Transverse colon (tissue), 4 donors: ENCODE measurements at regions not wholly inside any gene's neighbourhood (a gene's known extent, or its start where the extent isn't known, plus 50 kb on each side); places are given as distances from the start of the nearest gene placed in this dataset.

ENCODE experiments used
- DNase-seq: peaks from one replicate; pipeline ENCODE4 v3.0.0-alpha.2; 2019
- H3K27ac ChIP-seq, 4 donors: fragments of 200-600 bp; sonication (generic); 2 replicates each; pipeline ENCODE4 v1.5.1; 2016 to 2018; ENCODE audit warnings: inconsistent platforms in 4 of 4
- H3K27me3 ChIP-seq: fragments of 200-600 bp; sonication (generic); 2 replicates; pipeline ENCODE4 v1.5.1; 2017; ENCODE audit warnings: inconsistent platforms
- H3K36me3 ChIP-seq, 4 donors: fragments of 200-600 bp; sonication (generic); 2 replicates each; pipeline ENCODE4 v1.5.1; 2017 to 2019; ENCODE audit warnings: inconsistent platforms in 4 of 4
- H3K4me1 ChIP-seq, 4 donors: fragments of 200-600 bp; sonication (generic); 2 replicates each; pipeline ENCODE4 v1.5.1; 2017 to 2020; ENCODE audit warnings: inconsistent platforms in 4 of 4
- H3K4me3 ChIP-seq, 4 donors: fragments of 200-600 bp; sonication (generic); 1 replicate in 1 of 4; 2 replicates in 3 of 4; pipeline versions ENCODE4 v1.5.1 to v1.6.1; 2017 to 2019; ENCODE audit warnings: inconsistent platforms in 4 of 4
- H3K9me3 ChIP-seq, 2 donors: fragments of 200-600 bp; sonication (generic); 2 replicates each; pipeline ENCODE4 v1.5.1; 2017 to 2019; ENCODE audit warnings: inconsistent platforms in 2 of 2
- CTCF ChIP-seq, 5 experiments: fragments of 200-600 bp in 3 of 5; fragments of 450-650 bp in 2 of 5; sonication (generic) in 3 of 5; IDR thresholded peaks; 1 replicate in 2 of 5; 2 replicates in 3 of 5; pipeline ENCODE4 v1.5.1; 2016 to 2017; ENCODE audit warnings: antibody characterized with exemption in 5 of 5, inconsistent platforms in 3 of 5, mild to moderate bottlenecking in 2 of 5, moderate library complexity in 1 of 5
- EP300 ChIP-seq: sonication (generic); formaldehyde crosslinking; IDR thresholded peaks from one replicate; pipeline ENCODE4 v1.6.1; 2017; ENCODE audit warnings: antibody characterized with exemption, low read depth
- POLR2A ChIP-seq: fragments of 450-650 bp; IDR thresholded peaks from one replicate; pipeline ENCODE4 v1.6.1; 2016; ENCODE audit warnings: antibody characterized with exemption, mild to moderate bottlenecking, moderate library complexity
- POLR2AphosphoS5 ChIP-seq, 3 donors: sonication (generic); formaldehyde crosslinking; IDR thresholded peaks; one replicate each; pipeline ENCODE4 v1.6.1; 2016; ENCODE audit warnings: antibody characterized with exemption in 3 of 3
- WGBS, 2 donors: methylation state at CpG; one replicate each; pipeline ENCODE4 v1.1.5; 2018; ENCODE audit warnings: low coverage in 1 of 2; 5-methylcytosine and 5-hydroxymethylcytosine counted together
- in situ Hi-C, 4 donors: fragments of 200-750 bp; cut with MboI; loops; one replicate each; pipeline versions ENCODE4 v1.15.0 to v1.15.1; 2017; ENCODE audit warnings: low sequenced_read_pairs in 3 of 4, low pct_ligation_motif_present in 1 of 4, low pct_unique_long_range_greater_than_20kb in 1 of 4
- intact Hi-C: fragments of 100-400 bp; cut with DNase I; formaldehyde crosslinking; loops from one replicate; pipeline ENCODE4 v1.15.1; 2023; ENCODE audit warnings: low total_unique reads

DNA sequence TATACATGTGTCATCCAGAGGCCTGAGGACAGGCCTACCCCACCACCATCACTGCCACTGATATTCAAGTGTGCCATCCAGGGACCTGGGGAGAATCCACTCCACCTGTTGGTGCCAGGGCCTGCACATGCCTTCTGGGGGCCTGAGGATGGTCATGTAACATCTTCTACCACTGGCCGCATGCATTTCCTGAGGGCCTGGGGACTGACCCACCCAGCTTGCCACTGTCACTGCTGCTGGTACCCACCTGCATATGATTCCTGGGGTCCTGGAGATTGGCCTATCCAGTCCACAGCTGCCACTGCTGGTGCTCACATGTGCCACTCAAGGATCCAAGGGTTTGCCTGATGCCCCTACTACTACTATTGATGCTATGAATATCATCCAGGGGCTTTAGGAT, 184.3 kb upstream of the SYNCRIP start:
- intact Hi-C loops (no loop called here), in situ Hi-C loops (no loop called here)

GRCh38 chr6:85824329-85824728, 181.6 kb upstream of the SYNCRIP start:
- Histone ChIP-seq H3K9me3 (peaks cover 19 to 21% of the 10 kb centered on the region in 2 donors), H3K36me3 (no peaks in the 10 kb centered on the region), H3K4me3 (no peak overlapping the region), H3K27ac (no peak overlapping the region), H3K27me3 (no peaks in the 10 kb centered on the region), H3K4me1 (no peaks in the 10 kb centered on the region)
- in situ Hi-C loops: no loop called here
- DNase-seq: no peak
- TF ChIP-seq EP300 (no peak), POLR2A (no peak), CTCF (IDR thresholded peaks at IDR 0.05) (no peak), POLR2AphosphoS5 (IDR thresholded peaks at IDR 0.05) (no peak)
- WGBS, 2 donors: 20 to 75% methylated on average over 1 of the region's 1 CpG
- intact Hi-C loops: no loop called here

More for the DNA sequence above, 184.3 kb upstream of the SYNCRIP start:
- Histone ChIP-seq H3K4me3 (no peak overlapping the region), H3K36me3 (no peaks in the 10 kb centered on the region), H3K27ac (no peak overlapping the region), H3K9me3 (peaks cover 18 to 19% of the 10 kb centered on the region in 2 donors), H3K27me3 (no peaks in the 10 kb centered on the region), H3K4me1 (no peaks in the 10 kb centered on the region)
- 89% methylated on average over 1 of the region's 1 CpG; no CpG with 5 or more reads in 1 of the 2 donors for WGBS, 2 donors
- no peak for DNase-seq
- TF ChIP-seq EP300 (no peak), POLR2AphosphoS5 (IDR thresholded peaks at IDR 0.05) (no peak), CTCF (IDR thresholded peaks at IDR 0.05) (no peak), POLR2A (no peak)

GRCh38 chr6:85810558-85810957, 167.9 kb upstream of the SYNCRIP start:
- H3K27ac ChIP-seq: no peak overlapping the region
- in situ Hi-C loops (no loop called here), intact Hi-C loops (no loop called here)
- TF ChIP-seq POLR2A: no peak
- TF ChIP-seq EP300: no peak
- no peak for TF ChIP-seq CTCF (IDR thresholded peaks at IDR 0.05)
- no peak for TF ChIP-seq POLR2AphosphoS5 (IDR thresholded peaks at IDR 0.05)
- H3K4me3 ChIP-seq: no peak overlapping the region
- H3K4me1 ChIP-seq: no peaks in the 10 kb centered on the region
- peaks cover 6 to 8% of the 10 kb centered on the region in 2 donors for H3K9me3 ChIP-seq
- 33% methylated on average over 1 of the region's 1 CpG; no CpG with 5 or more reads in 1 of the 2 donors for WGBS, 2 donors
- no peaks in the 10 kb centered on the region for H3K36me3 ChIP-seq
- DNase-seq: no peak
- no peaks in the 10 kb centered on the region for H3K27me3 ChIP-seq

GRCh38 chr6:85803721-85804120, 161.0 kb upstream of the SYNCRIP start:
- TF ChIP-seq POLR2A (no peak), EP300 (no peak), POLR2AphosphoS5 (IDR thresholded peaks at IDR 0.05) (no peak), CTCF (IDR thresholded peaks at IDR 0.05) (no peak)
- intact Hi-C loops: no loop called here
- 11 to 29% methylated on average over 1 of the region's 1 CpG for WGBS, 2 donors
- no peak overlapping the region for H3K27ac ChIP-seq
- no peak overlapping the region for H3K4me3 ChIP-seq
- H3K9me3 ChIP-seq: peaks cover 0 to 8% of the 10 kb centered on the region in 2 donors
- no peaks in the 10 kb centered on the region for H3K4me1 ChIP-seq
- no peaks in the 10 kb centered on the region for H3K27me3 ChIP-seq
- in situ Hi-C loops: no loop called here
- no peaks in the 10 kb centered on the region for H3K36me3 ChIP-seq
- DNase-seq: no peak
